ENCODE measurements at regions not wholly inside any gene's neighbourhood (a gene's known extent, or its start where the extent isn't known, plus 50 kb on each side); places are given as distances from the start of the nearest gene placed in this dataset.
A peak's percentile ranks its signal among the peaks of the same experiment; 100 is the strongest.
"Not testable (repeated sequence)": the region's sequence is repeated elsewhere in the genome, so short reads cannot be mapped to it uniquely, and the experiment has no call there.

- peaks cover 12% of the 10 kb centered on the region for H3K36me3 ChIP-seq (ENCODE audit: control insufficient read depth, insufficient read depth, low read length)
- peak overlapping the region; percentile 68 for H3K4me3 ChIP-seq (ENCODE audit: low read length)
- Mint-ChIP-seq H3K9me3 (no peaks in the 10 kb centered on the region), H3K27ac (peak overlapping the region; percentile 88 to 95), H3K27me3 (ENCODE audit: low read depth in 2 of 2) (peaks cover 8 to 11% of the 10 kb centered on the region in 2 donors), H3K4me1 (peaks cover 41 to 45% of the 10 kb centered on the region in 2 donors), H3K36me3 (no peaks in the 10 kb centered on the region), H3K4me3 (peak overlapping the region; percentile 86)
- DNase-seq (peak; percentile 92 to 94), ATAC-seq (peak; percentile 82 to 95 (median 90))
- TF ChIP-seq CTCF (IDR thresholded peaks at IDR 0.05): peak; percentile 94
- peak overlapping the region; percentile 75 for H3K27ac ChIP-seq (ENCODE audit: low read length)
- H3K9me3 ChIP-seq (ENCODE audit: control insufficient read depth, insufficient read depth, low read length): no peaks in the 10 kb centered on the region
- H3K4me1 ChIP-seq (ENCODE audit: control insufficient read depth, insufficient read depth, low read length): peaks cover 38% of the 10 kb centered on the region
- H3K27me3 ChIP-seq (ENCODE audit: control insufficient read depth, insufficient read depth, low read length): no peaks in the 10 kb centered on the region
- WGBS (ENCODE audit: insufficient coverage): under 1% methylated on average over 93 of the region's 97 CpGs
- intact Hi-C loops (cut with micrococcal nuclease): loop anchor here (1.0 to 2.0 kb wide), 2 partner anchors 202 to 362 kb away; partner anchors contain the start of gene ZNF783
These were observed 127.1 kb upstream of the ZNF746 start for GRCh38 chr7:149624419-149625339.

GRCh38 chr7:149624006-149624405 is 126.4 kb upstream of the ZNF746 start:
- H3K4me1 ChIP-seq (ENCODE audit: control insufficient read depth, insufficient read depth, low read length): peaks cover 38% of the 10 kb centered on the region
- ATAC-seq: peak; percentile 4 to 15 (median 6)
- H3K9me3 Mint-ChIP-seq: no peaks in the 10 kb centered on the region
- H3K36me3 Mint-ChIP-seq: no peaks in the 10 kb centered on the region
- peak; percentile 35 to 69 for DNase-seq
- peaks cover 8 to 11% of the 10 kb centered on the region in 2 donors for H3K27me3 Mint-ChIP-seq (ENCODE audit: low read depth in 2 of 2)
- H3K27me3 ChIP-seq (ENCODE audit: control insufficient read depth, insufficient read depth, low read length): no peaks in the 10 kb centered on the region
- WGBS (ENCODE audit: insufficient coverage): under 1% methylated on average over 28 of the region's 28 CpGs
- intact Hi-C loops (cut with micrococcal nuclease): loop anchor here (1.0 to 2.0 kb wide), 2 partner anchors 202 to 361 kb away; partner anchors contain the start of gene ZNF783
- H3K27ac Mint-ChIP-seq: peak overlapping the region; percentile 88 to 95
- peaks cover 41 to 45% of the 10 kb centered on the region in 2 donors for H3K4me1 Mint-ChIP-seq
- H3K36me3 ChIP-seq (ENCODE audit: control insufficient read depth, insufficient read depth, low read length): peaks cover 19% of the 10 kb centered on the region
- H3K4me3 ChIP-seq (ENCODE audit: low read length): peak overlapping the region; percentile 68
- peak overlapping the region; percentile 31 for H3K27ac ChIP-seq (ENCODE audit: low read length)
- TF ChIP-seq CTCF (IDR thresholded peaks at IDR 0.05): no peak
- peak overlapping the region; percentile 93 for H3K4me3 Mint-ChIP-seq
- H3K9me3 ChIP-seq (ENCODE audit: control insufficient read depth, insufficient read depth, low read length): no peaks in the 10 kb centered on the region

- Mint-ChIP-seq H3K4me1 (peaks cover 41 to 45% of the 10 kb centered on the region in 2 donors), H3K27ac (peak overlapping the region; percentile 88 to 95), H3K4me3 (peak overlapping the region; percentile 93), H3K27me3 (ENCODE audit: low read depth in 2 of 2) (peaks cover 8 to 11% of the 10 kb centered on the region in 2 donors)
- not testable (repeated sequence) for H3K36me3 Mint-ChIP-seq; H3K9me3 ChIP-seq (ENCODE audit: control insufficient read depth, insufficient read depth, low read length); H3K27me3 ChIP-seq (ENCODE audit: control insufficient read depth, insufficient read depth, low read length); ATAC-seq; H3K9me3 Mint-ChIP-seq
- H3K36me3 ChIP-seq (ENCODE audit: control insufficient read depth, insufficient read depth, low read length): peaks cover 25% of the 10 kb centered on the region
- DNase-seq: peak in 1 of 2 donors; percentile 38
- intact Hi-C loops (cut with micrococcal nuclease): loop anchor here (2.0 kb wide), 1 partner anchor 129 kb away; no protein-coding TSS in a partner anchor
- H3K4me1 ChIP-seq (ENCODE audit: control insufficient read depth, insufficient read depth, low read length): peaks cover 38% of the 10 kb centered on the region
- peak overlapping the region; percentile 31 for H3K27ac ChIP-seq (ENCODE audit: low read length)
- H3K4me3 ChIP-seq (ENCODE audit: low read length): peak overlapping the region; percentile 68
- WGBS (ENCODE audit: insufficient coverage): 37% methylated on average over 16 of the region's 19 CpGs
These were observed 125.8 kb upstream of the ZNF746 start for GRCh38 chr7:149623262-149623997.

Data from natural killer cell (primary cell).